ENCODE measurements at regions not wholly inside any gene's neighbourhood (a gene's known extent, or its start where the extent isn't known, plus 50 kb on each side); places are given as distances from the start of the nearest gene placed in this dataset.
"Not testable (repeated sequence)": the region's sequence is repeated elsewhere in the genome, so short reads cannot be mapped to it uniquely, and the experiment has no call there.

DNA sequence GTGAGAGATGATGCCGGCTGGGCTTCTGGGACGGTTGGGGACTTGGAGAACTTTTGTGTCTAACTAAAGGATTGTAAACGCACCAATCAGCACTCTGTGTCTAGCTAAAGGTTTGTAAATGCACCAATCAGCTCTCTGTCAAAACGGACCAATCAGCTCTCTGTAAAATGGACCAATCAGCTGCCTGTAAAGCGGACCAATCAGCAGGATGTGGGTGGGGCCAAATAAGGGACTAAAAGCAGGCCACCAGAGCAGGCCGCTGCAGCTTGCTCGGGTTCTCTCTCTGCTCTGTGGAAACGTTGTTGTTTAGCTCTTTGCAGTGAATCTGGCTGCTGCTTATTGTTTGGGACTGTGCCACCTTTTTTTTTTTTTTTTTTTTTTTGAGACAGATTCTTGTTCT, 705.1 kb downstream of the SEMA5A start:
- TF ChIP-seq, protein P1, sequence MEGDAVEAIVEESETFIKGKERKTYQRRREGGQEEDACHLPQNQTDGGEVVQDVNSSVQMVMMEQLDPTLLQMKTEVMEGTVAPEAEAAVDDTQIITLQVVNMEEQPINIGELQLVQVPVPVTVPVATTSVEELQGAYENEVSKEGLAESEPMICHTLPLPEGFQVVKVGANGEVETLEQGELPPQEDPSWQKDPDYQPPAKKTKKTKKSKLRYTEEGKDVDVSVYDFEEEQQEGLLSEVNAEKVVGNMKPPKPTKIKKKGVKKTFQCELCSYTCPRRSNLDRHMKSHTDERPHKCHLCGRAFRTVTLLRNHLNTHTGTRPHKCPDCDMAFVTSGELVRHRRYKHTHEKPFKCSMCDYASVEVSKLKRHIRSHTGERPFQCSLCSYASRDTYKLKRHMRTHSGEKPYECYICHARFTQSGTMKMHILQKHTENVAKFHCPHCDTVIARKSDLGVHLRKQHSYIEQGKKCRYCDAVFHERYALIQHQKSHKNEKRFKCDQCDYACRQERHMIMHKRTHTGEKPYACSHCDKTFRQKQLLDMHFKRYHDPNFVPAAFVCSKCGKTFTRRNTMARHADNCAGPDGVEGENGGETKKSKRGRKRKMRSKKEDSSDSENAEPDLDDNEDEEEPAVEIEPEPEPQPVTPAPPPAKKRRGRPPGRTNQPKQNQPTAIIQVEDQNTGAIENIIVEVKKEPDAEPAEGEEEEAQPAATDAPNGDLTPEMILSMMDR (IDR thresholded peaks at IDR 0.05), result not testable (repeated sequence)
- not testable (repeated sequence) for TF ChIP-seq POLR2A (IDR thresholded peaks at IDR 0.05)
